Stimulated activated CD4-positive, alpha-beta T cell treated with anti-CD3 and anti-CD28 coated beads, Interleukin-1b, Interleukin-23, amount 100 ng/mL, for 24 hours (primary cell): ENCODE measurements at regions not wholly inside any gene's neighbourhood (a gene's known extent, or its start where the extent isn't known, plus 50 kb on each side); places are given as distances from the start of the nearest gene placed in this dataset.

Experiments
- DNase-seq, 4 experiments: peaks; one replicate each; pipeline ENCODE4 v3.0.0-alpha.2; 2020; ENCODE audit warnings: low read depth in 4 of 4, low spot score in 1 of 4

- no peak for DNase-seq
These were observed 319.8 kb downstream of the GATA3 start for GRCh38 chr10:8374334-8374733.

DNA sequence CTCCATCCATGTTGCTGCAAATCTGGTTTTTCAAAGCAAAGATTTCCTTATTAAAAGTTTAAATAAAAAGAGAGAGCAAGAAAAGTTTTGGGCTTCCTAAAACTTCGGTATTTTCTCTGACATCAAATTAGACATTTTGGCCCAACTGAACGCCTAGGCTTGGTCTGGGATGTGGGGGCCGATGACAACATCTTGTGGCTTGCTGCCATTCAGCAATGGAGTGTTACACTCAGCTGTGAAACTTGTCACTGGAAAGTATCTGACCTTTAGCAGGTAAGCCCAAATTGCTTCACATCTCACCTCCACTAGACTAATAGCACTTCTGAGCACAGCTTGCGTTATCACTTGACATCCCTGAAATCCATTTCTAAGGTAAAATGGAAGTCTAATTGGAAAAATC, 320.6 kb downstream of the GATA3 start:
- DNase-seq, result no peak

GRCh38 chr10:8378198-8378983, 323.9 kb downstream of the GATA3 start:
- no peak for DNase-seq

DNA sequence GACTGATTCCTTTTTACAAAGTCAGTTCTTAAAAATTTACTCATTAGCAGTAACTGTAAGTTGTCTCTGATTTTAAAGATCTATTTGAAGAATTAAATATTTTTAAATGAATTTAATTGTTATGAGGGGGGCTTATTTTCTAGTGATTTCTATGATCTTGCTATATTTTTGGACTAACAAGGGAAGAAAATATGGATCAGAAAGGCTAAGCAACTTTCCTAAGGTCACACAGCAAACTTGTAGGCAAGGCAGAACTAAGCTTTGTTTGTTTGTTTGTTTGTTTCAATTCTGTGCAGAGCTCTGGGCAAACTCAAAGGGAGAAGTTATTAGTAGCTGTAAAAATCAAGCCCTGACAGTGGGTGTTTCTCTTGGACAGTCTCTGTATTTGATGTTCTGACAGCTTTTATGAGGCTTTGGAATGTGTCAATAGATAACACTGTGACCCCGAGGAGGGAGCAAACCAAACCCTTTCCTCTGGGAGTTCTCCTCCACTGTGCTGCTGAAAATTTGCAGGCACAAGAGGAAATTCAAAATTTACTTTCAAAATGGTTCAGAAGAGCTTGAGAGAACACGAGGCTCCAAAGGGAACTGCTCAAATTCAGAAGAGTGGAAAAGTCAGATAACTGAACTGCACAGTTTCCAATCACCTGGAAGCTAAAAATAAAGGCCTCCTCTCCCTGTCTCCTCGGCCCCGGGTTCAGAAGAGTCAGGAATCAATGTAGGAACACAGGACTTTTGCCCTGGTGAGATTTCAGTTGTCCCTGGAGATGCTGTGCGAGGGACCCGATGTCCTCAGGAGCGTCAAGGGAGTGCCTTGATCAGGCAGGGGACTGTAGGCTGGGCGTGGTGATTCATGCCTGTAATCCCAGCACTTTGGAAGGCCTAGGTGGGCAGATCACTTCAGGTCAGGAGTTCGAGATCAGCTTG, 325.7 kb downstream of the GATA3 start:
- no peak for DNase-seq

- no peak for DNase-seq
These were observed 326.5 kb downstream of the GATA3 start for GRCh38 chr10:8380833-8381496.

DNA sequence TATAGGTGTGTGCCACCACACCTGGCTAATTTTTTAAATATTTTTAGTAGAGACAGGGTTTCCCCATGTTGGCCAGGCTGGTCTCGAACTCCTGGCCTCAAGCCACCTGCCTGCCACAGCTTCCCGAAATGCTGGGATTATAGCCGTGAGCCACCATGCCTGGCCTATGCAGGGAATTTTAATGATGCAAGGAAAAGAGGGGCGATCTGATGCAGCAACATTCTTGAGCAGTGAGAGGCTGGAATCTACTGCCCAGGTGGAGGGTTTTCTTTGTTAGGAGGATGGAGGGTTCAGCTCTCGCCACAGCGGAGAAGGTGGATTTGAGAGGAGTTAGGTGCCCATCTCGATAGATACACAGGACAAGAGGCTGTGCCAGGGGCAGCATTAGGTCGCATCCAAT, 332.3 kb downstream of the GATA3 start:
- no peak for DNase-seq

DNA sequence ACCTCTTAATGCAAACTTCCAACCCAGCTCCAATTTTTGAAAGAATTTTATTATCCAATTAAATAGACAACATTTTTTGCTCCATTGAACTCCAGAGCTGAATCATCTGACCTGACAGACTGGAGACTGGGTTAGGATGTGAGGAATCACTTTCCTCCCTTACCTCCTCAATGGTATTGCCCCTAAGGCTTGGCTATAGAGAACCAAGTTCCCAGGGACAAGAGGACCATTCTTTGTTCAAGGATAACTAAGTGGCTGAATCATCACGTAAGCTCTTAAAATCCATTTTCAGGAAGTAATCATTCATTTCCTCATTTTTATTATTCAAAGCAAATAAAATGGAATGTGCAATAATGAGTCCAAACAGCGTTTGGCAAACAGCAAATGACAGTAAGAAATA, 335.1 kb downstream of the GATA3 start:
- no peak for DNase-seq

- no peak for DNase-seq
These were observed 337.7 kb downstream of the GATA3 start for GRCh38 chr10:8392216-8392615.

GRCh38 chr10:8393531-8393930, 339.0 kb downstream of the GATA3 start:
- no peak for DNase-seq

DNA sequence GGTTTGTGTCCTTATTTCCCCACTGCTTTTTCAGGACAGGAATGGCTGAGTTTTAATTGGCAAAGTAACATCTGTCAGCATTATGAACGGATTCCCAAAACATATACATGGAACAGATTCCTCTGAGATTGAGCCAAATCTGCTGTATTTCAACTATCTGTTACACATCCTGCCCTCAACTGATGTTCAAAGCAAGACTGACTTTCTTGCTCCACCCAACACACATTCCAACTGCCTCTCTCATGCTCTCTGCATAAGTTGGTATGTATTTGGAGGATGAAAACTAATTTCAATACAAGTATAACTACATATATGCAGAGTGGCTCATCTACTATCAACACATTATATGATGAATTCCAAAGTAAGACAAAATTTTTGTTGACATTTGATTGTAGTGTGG, 342.2 kb downstream of the GATA3 start:
- no peak for DNase-seq

DNA sequence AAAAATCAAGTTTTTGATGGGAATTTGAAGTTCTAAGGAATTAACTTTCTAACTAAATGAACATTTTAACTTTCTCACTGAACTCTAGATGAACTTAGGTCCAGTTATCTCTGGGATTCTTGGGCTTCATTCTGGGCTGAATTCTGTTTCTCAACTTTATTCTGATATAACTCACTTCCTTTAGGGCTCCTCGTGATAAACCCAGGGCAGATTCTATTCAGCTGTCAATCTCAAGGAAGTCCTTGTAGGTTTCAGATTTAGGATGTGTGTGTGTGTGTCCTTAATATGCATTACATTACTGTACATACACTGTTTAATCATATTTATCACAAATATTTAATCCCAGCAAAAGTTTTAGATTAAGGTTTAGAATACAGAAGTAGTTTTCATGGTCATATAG, 344.3 kb downstream of the GATA3 start:
- DNase-seq, result no peak

DNA sequence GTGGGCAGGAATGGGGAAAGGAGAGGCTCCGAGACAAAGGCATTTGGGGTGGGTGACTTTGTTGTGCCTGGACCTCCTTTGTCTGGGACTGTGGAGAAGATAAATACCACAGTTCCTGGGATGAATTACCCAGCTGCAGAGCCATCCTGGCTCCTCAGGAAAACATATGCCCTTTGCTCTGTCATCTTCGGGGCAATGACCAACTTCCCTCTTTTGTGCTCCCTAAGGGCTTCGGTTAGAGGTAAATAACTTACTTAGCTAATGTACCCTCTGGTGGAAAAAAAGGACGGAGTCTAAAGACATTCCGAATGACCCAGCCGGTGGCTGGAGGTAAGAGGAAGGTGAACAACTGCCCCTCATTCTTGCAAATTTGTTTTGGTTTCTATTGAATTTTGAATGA, 345.7 kb downstream of the GATA3 start:
- DNase-seq, result no peak

DNA sequence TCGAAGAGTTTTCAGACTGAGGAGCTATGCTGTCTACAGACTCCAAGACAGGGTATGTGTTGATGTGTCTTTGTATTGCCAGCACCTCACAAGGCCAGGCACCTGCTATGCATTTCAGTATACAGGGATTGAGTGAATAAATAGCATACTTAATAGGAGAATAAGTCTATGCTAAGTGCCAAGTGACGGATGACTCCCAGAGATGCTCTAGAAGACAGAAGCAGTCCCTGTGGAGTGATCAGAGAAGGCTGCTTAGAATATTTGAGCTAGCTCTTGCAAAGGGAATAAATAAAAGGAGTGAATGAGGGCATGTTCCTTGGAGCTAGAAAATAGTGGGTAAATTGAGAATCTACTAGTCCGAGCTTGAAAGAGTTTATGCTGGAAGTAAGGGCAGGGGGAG, 346.4 kb downstream of the GATA3 start:
- DNase-seq, result no peak

GRCh38 chr10:8401531-8401930, 347.0 kb downstream of the GATA3 start:
- DNase-seq, result no peak

- DNase-seq, result peak in 2 of 4 experiments; percentile 18 to 31
These were observed 348.1 kb downstream of the GATA3 start for GRCh38 chr10:8402576-8402975.

DNA sequence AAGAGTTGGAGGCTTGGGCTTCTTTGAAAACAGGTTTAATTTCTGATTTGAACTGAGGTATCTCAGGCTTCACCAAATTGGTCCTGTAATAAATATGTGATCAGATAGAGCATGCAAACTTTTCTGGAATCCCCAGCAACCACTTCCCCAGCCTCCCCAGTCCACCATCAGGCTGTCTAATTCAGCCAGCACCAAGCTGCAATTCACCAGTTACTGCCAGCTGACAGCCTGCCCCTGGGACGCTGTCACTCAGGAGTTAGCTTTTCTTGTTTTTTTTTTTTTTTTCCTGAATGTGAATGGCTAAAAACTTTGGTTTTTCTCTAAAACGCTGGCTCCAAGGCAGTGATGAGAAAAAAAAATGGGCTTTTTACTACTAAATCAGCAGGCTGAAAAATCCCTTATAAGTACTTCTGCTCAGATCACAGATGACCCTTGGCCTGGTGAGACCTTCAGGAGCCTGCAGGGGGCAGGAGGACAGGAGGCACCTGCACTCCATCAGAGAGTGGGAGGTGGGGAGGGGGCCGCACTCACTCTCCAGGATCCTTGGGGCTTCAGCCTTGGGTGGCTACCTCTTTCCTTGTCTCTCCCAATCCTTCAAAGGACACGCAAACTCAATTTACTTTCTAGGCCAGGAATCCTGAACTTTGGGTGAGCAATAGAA, 349.4 kb downstream of the GATA3 start:
- no peak for DNase-seq

GRCh38 chr10:8404721-8405120, 350.2 kb downstream of the GATA3 start:
- no peak for DNase-seq

- DNase-seq, result no peak
These were observed 351.1 kb downstream of the GATA3 start for GRCh38 chr10:8405596-8405995.

DNA sequence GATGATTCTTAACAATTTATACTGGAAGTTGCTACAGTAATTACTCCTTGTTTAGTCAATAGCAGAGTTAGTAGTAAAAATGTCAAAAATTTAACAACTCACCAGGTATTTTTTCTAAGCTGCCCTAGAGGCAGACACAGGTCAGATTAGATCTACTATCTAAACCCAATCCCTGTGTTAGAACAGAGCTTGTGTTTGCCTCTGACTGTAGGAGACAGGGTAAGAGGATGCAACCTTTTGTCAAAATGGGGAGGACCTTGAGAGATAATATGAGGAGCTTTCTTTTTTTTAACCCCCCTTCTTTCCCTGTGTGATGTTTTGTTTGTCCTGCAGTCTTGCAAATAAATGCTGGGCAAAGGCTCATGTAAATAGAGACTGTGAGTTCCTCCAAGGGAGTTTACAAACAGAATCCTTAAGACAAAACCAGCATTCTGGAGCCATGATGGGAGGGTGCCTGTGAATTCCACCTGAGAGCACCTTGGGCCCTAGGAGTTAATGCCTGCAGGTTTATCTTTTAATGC, 353.1 kb downstream of the GATA3 start:
- no peak for DNase-seq

GRCh38 chr10:8410506-8410905, 356.0 kb downstream of the GATA3 start:
- DNase-seq, result no peak

DNA sequence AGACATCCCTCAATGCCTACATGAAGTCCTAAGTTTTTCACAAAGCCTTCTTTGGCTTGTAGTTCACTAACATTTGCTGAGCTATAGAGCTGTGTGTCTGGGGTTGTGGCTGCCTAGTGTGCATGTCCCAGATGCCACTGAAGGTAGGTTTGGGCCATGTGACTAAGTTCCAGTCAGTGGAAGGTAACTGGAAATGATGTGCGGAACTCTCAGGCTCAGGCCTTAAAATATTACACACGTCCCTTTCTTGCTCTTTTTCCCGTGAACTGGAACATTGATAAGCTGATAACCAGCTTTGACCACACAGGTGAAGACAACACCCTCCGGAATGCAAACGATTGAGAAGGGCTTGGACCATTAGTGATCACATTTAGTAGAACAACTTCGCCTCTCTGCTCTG, 358.1 kb downstream of the GATA3 start:
- DNase-seq, result no peak
